ENCODE measurements at regions not wholly inside any gene's neighbourhood (a gene's known extent, or its start where the extent isn't known, plus 50 kb on each side); places are given as distances from the start of the nearest gene placed in this dataset.

DNA sequence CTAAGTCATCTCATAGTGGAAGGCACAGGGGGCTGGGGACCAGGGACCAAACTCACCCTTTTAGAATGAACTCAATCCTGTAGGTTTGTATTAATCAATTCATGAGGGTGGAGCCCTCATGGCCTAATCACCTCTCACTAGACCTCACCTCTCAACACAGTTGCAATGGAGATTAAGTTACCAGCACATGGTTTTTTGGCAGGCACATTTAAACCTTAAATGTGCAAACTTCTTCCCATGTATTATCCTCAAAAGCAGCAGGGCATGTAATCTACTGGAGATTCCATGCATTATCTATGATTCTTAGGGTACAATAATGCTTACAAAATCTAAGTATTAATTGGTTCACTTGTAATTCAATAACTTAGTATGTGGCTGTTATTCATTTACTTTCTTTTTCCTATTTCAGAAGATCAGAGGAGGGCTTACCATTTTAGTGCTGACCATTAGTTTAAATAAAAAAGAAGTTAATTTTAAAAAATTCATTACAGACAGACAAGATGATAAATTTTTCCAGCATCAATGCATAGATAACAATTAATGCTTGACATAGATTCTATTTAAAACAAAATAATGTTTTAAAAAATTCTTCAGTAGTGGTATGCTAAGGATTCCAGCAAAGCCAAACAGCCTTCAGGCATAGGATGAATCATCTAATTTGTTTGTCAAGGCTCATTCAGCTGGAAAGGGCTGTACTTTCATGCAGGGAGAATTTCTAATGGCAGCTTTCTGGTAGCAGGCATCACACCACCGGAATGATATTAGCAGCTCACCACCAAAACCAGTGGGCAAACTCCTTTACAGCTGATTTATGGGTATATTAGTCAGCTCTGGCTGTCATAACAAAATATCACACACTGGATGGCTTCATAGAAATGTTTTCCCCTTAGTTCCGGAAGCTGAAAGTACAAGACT, 124.6 kb upstream of the ZNF648 start:
- no peak for TF ChIP-seq POLR2A (IDR thresholded peaks at IDR 0.05)
- TF ChIP-seq, protein P1, sequence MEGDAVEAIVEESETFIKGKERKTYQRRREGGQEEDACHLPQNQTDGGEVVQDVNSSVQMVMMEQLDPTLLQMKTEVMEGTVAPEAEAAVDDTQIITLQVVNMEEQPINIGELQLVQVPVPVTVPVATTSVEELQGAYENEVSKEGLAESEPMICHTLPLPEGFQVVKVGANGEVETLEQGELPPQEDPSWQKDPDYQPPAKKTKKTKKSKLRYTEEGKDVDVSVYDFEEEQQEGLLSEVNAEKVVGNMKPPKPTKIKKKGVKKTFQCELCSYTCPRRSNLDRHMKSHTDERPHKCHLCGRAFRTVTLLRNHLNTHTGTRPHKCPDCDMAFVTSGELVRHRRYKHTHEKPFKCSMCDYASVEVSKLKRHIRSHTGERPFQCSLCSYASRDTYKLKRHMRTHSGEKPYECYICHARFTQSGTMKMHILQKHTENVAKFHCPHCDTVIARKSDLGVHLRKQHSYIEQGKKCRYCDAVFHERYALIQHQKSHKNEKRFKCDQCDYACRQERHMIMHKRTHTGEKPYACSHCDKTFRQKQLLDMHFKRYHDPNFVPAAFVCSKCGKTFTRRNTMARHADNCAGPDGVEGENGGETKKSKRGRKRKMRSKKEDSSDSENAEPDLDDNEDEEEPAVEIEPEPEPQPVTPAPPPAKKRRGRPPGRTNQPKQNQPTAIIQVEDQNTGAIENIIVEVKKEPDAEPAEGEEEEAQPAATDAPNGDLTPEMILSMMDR (IDR thresholded peaks at IDR 0.05) = no peak

All from heart left ventricle (tissue), 13 donors.